ENCODE measurements at regions not wholly inside any gene's neighbourhood (a gene's known extent, or its start where the extent isn't known, plus 50 kb on each side); places are given as distances from the start of the nearest gene placed in this dataset.

DNA sequence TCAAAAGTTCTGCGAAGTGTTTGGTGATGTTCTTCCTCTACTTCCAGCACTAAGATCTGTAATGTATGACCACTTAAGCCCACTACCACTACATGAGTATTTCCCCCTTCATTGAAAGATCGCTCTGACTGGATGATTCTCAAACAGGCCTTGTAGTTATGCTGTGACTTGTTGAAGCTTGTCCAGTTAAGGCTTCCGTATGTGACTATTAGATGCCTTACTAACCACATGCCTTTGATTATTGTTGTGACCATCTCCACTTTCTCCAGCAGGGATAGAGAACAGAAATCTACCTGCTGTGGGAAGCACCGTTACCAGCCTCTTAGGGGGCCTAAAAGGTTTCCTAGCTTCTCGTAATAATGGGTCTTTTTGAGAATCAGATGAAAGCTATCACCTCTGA is 81.1 kb downstream of the NOC3L start:
- Histone ChIP-seq H3K4me1 (ENCODE audit: control insufficient read depth, insufficient read depth, low read length, poor library complexity, severe bottlenecking) (peaks cover 1% of the 10 kb centered on the region), H3K9me3 (ENCODE audit: control insufficient read depth, low read length) (no peaks in the 10 kb centered on the region), H3K4me3 (ENCODE audit: extremely low read depth, insufficient read depth, low read length, poor library complexity, severe bottlenecking) (no peak overlapping the region), H3K27ac (ENCODE audit: low read depth, low read length, severe bottlenecking) (no peak overlapping the region), H3K36me3 (ENCODE audit: control insufficient read depth, insufficient read depth, low read length) (no peaks in the 10 kb centered on the region)
- 87 to 88% methylated on average over 3 of the region's 5 CpGs for WGBS, 2 experiments (ENCODE audit: insufficient coverage in 2 of 2)

DNA sequence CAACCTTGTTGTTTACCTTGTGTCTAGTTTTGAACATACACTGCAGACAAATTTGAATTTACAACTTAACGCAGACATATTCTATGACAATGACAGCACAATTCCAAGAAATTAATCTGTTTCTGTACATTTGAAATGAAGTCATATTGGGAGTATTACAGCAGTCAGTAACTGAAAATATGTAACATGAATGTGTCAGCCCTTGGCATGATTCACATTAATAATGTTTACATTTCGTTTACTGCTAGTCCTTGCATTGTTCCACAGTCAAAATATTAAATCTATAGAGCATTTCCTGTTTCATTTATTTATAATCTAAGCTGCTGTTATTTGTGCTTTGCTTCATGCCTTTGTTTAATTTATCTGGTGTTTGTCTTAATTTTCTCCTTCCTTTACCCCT is 80.4 kb downstream of the NOC3L start:
- Histone ChIP-seq H3K4me3 (ENCODE audit: extremely low read depth, insufficient read depth, low read length, poor library complexity, severe bottlenecking) (no peak overlapping the region), H3K27ac (ENCODE audit: low read depth, low read length, severe bottlenecking) (no peak overlapping the region), H3K36me3 (ENCODE audit: control insufficient read depth, insufficient read depth, low read length) (no peaks in the 10 kb centered on the region), H3K9me3 (ENCODE audit: control insufficient read depth, low read length) (no peaks in the 10 kb centered on the region), H3K4me1 (ENCODE audit: control insufficient read depth, insufficient read depth, low read length, poor library complexity, severe bottlenecking) (peaks cover 6% of the 10 kb centered on the region)
- WGBS, 2 experiments (ENCODE audit: insufficient coverage in 2 of 2), result 100% methylated on average over 1 of the region's 2 CpGs; no CpG with 5 or more reads in 1 of the 2 experiments

Data from mesodermal cell (in vitro differentiated cells).